SU-DHL-6 (cell line): ENCODE measurements at regions not wholly inside any gene's neighbourhood (a gene's known extent, or its start where the extent isn't known, plus 50 kb on each side); places are given as distances from the start of the nearest gene placed in this dataset.

Source experiments
- CTCF ChIP-seq: fragments of 200-600 bp; sonication (generic); IDR thresholded peaks from one replicate; pipeline ENCODE4 v1.5.1; 2017; ENCODE audit warnings: antibody characterized with exemption, mild to moderate bottlenecking, low read length, moderate library complexity; ENCODE audit not compliant: insufficient read depth, poor library complexity, severe bottlenecking
- EZH2phosphoT487 ChIP-seq: fragments of 200-600 bp; sonication (generic), shearing (Covaris generic); conservative IDR thresholded peaks from 2 replicates; pipeline ENCODE4 v1.6.1; 2018; ENCODE audit warnings: mild to moderate bottlenecking, antibody characterized with exemption, low read length, moderate library complexity, mixed read lengths

GRCh38 chr5:173741729-173742431, 125.4 kb upstream of the BOD1 start:
- TF ChIP-seq CTCF, result no peak
- TF ChIP-seq EZH2phosphoT487, result no peak
